Adrenal gland (tissue), 5 donors: ENCODE measurements at regions not wholly inside any gene's neighbourhood (a gene's known extent, or its start where the extent isn't known, plus 50 kb on each side); places are given as distances from the start of the nearest gene placed in this dataset.

Source experiments
- CTCF ChIP-seq, 6 experiments: fragments of 450-650 bp in 4 of 6; fragments of 200-600 bp in 2 of 6; sonication (generic) in 1 of 6; IDR thresholded peaks; 1 replicate in 5 of 6; 2 replicates in 1 of 6; pipeline versions ENCODE4 v1.5.1 to v1.8.0; 2016 to 2021; ENCODE audit warnings: antibody characterized with exemption in 6 of 6, mild to moderate bottlenecking in 2 of 6, moderate library complexity in 1 of 6
- POLR2A ChIP-seq, 2 donors: fragments of 450-650 bp; IDR thresholded peaks; one replicate each; pipeline ENCODE4 v1.6.1; 2017; ENCODE audit warnings: antibody characterized with exemption in 2 of 2, mild to moderate bottlenecking in 2 of 2, moderate library complexity in 1 of 2
- donor health status: DM: no; HTN: no; CAD: no.

GRCh38 chr17:77359236-77359635 lies 218.5 kb downstream of the SEC14L1 start:
- no peak for TF ChIP-seq CTCF (IDR thresholded peaks at IDR 0.05)
- no peak for TF ChIP-seq POLR2A (IDR thresholded peaks at IDR 0.05)
